ENCODE measurements at regions not wholly inside any gene's neighbourhood (a gene's known extent, or its start where the extent isn't known, plus 50 kb on each side); places are given as distances from the start of the nearest gene placed in this dataset.

GRCh38 chr6:98583506-98583905 is 250.9 kb upstream of the POU3F2 start:
- Histone ChIP-seq H3K4me1 (ENCODE audit: control insufficient read depth in 2 of 2, insufficient read depth in 2 of 2, low read length in 2 of 2) (no peaks in the 10 kb centered on the region), H3K27me3 (replicated peaks in 1 of 4; ENCODE audit: control extremely low read depth in 1 of 4, control insufficient read depth in 3 of 4, insufficient read depth in 4 of 4, low read length in 3 of 4) (no peaks in the 10 kb centered on the region), H3K79me2 (ENCODE audit: control insufficient read depth, insufficient read depth, low read length) (no peaks in the 10 kb centered on the region), H3K9ac (ENCODE audit: low read length) (no peak overlapping the region), H3K4me3 (ENCODE audit: control extremely low read depth in 1 of 5, extremely low read depth in 1 of 5, insufficient read depth in 1 of 5, low read depth in 2 of 5, low read length in 4 of 5) (no peak overlapping the region), H4K20me1 (ENCODE audit: control insufficient read depth, insufficient read depth, low read length, poor library complexity, severe bottlenecking) (no peaks in the 10 kb centered on the region), H3K27ac (ENCODE audit: low read length in 2 of 2) (no peak overlapping the region), H3K4me2 (replicated peaks; ENCODE audit: low read depth, low read length, poor library complexity, severe bottlenecking) (no peak overlapping the region), H3K9me3 (ENCODE audit: control extremely low read depth in 1 of 3, control insufficient read depth in 2 of 3, insufficient read depth in 1 of 3, low read length in 2 of 3) (no peaks in the 10 kb centered on the region), H2AFZ (ENCODE audit: insufficient read depth, low read depth, low read length, poor library complexity, severe bottlenecking) (no peak overlapping the region), H3K36me3 (replicated peaks in 1 of 2; ENCODE audit: control extremely low read depth in 1 of 2, control insufficient read depth in 1 of 2, extremely low read depth in 1 of 2, insufficient read depth in 2 of 2, low read length in 1 of 2) (no peaks in the 10 kb centered on the region)
- DNase-seq (no peak), ATAC-seq (ENCODE audit: low read depth) (no peak)
- no CpG with 5 or more reads among the region's 1 CpG for WGBS (ENCODE audit: insufficient coverage)
- no peak overlapping the region for H3K27ac Mint-ChIP-seq
- POLR2A ChIA-PET: no interaction called here
- TF ChIP-seq EZH2 (IDR thresholded peaks at IDR 0.05; ENCODE audit: borderline replicate concordance, insufficient read depth, low read depth, low read length, poor library complexity, severe bottlenecking) (no peak), CTCF (IDR thresholded peaks at IDR 0.05) (no peak)
- H3K9me3 Mint-ChIP-seq (ENCODE audit: insufficient read depth): no peaks in the 10 kb centered on the region
- H3K4me3 Mint-ChIP-seq: no peak overlapping the region
- no peaks in the 10 kb centered on the region for H3K4me1 Mint-ChIP-seq
- CTCF ChIA-PET: no interaction called here
- no peaks in the 10 kb centered on the region for H3K27me3 Mint-ChIP-seq
- intact Hi-C loops (cut with micrococcal nuclease): no loop called here

- no peak overlapping the region for H3K9ac ChIP-seq (ENCODE audit: low read length)
- no peaks in the 10 kb centered on the region for H3K4me1 ChIP-seq (ENCODE audit: control insufficient read depth in 2 of 2, insufficient read depth in 2 of 2, low read length in 2 of 2)
- intact Hi-C loops (cut with micrococcal nuclease): no loop called here
- no peaks in the 10 kb centered on the region for H3K79me2 ChIP-seq (ENCODE audit: control insufficient read depth, insufficient read depth, low read length)
- no peak overlapping the region for H3K4me3 ChIP-seq (ENCODE audit: control extremely low read depth in 1 of 5, extremely low read depth in 1 of 5, insufficient read depth in 1 of 5, low read depth in 2 of 5, low read length in 4 of 5)
- H3K27ac ChIP-seq (ENCODE audit: low read length in 2 of 2): no peak overlapping the region
- no peak for ATAC-seq (ENCODE audit: low read depth)
- H2AFZ ChIP-seq (ENCODE audit: insufficient read depth, low read depth, low read length, poor library complexity, severe bottlenecking): no peak overlapping the region
- H3K9me3 Mint-ChIP-seq (ENCODE audit: insufficient read depth): no peaks in the 10 kb centered on the region
- TF ChIP-seq CTCF (IDR thresholded peaks at IDR 0.05): no peak
- no peak for TF ChIP-seq EZH2 (IDR thresholded peaks at IDR 0.05; ENCODE audit: borderline replicate concordance, insufficient read depth, low read depth, low read length, poor library complexity, severe bottlenecking)
- WGBS (ENCODE audit: insufficient coverage): 0% methylated on average over 1 of the region's 1 CpG
- H3K4me1 Mint-ChIP-seq: no peaks in the 10 kb centered on the region
- no peak overlapping the region for H3K4me2 ChIP-seq (replicated peaks; ENCODE audit: low read depth, low read length, poor library complexity, severe bottlenecking)
- POLR2A ChIA-PET: no interaction called here
- H3K36me3 ChIP-seq (replicated peaks in 1 of 2; ENCODE audit: control extremely low read depth in 1 of 2, control insufficient read depth in 1 of 2, extremely low read depth in 1 of 2, insufficient read depth in 2 of 2, low read length in 1 of 2): no peaks in the 10 kb centered on the region
- no peaks in the 10 kb centered on the region for H3K27me3 ChIP-seq (replicated peaks in 1 of 4; ENCODE audit: control extremely low read depth in 1 of 4, control insufficient read depth in 3 of 4, insufficient read depth in 4 of 4, low read length in 3 of 4)
- CTCF ChIA-PET: no interaction called here
- no peaks in the 10 kb centered on the region for H3K27me3 Mint-ChIP-seq
- no peak overlapping the region for H3K4me3 Mint-ChIP-seq
- no peaks in the 10 kb centered on the region for H3K9me3 ChIP-seq (ENCODE audit: control extremely low read depth in 1 of 3, control insufficient read depth in 2 of 3, insufficient read depth in 1 of 3, low read length in 2 of 3)
- H4K20me1 ChIP-seq (ENCODE audit: control insufficient read depth, insufficient read depth, low read length, poor library complexity, severe bottlenecking): no peaks in the 10 kb centered on the region
- H3K27ac Mint-ChIP-seq: no peak overlapping the region
- no peak for DNase-seq
Measured at GRCh38 chr6:98586163-98586562, 248.2 kb upstream of the POU3F2 start.

Measured in B cell (primary cell).